Uterus (tissue), 2 donors: ENCODE measurements at regions not wholly inside any gene's neighbourhood (a gene's known extent, or its start where the extent isn't known, plus 50 kb on each side); places are given as distances from the start of the nearest gene placed in this dataset.

ENCODE experiments used
- POLR2A ChIP-seq, 2 donors: fragments of 450-650 bp; IDR thresholded peaks; one replicate each; pipeline ENCODE4 v1.6.1; 2016; ENCODE audit warnings: antibody characterized with exemption in 2 of 2, mild to moderate bottlenecking in 1 of 2, moderate library complexity in 1 of 2
- TF ChIP-seq, protein P1 (sequence below), 4 experiments: fragments of 200-600 bp in 2 of 4; fragments of 450-650 bp in 2 of 4; sonication (generic) in 2 of 4; IDR thresholded peaks; one replicate each; pipeline ENCODE4 v1.5.1; 2016 to 2019; ENCODE audit warnings: antibody characterized with exemption in 4 of 4, mild to moderate bottlenecking in 2 of 4, moderate library complexity in 1 of 4

DNA sequence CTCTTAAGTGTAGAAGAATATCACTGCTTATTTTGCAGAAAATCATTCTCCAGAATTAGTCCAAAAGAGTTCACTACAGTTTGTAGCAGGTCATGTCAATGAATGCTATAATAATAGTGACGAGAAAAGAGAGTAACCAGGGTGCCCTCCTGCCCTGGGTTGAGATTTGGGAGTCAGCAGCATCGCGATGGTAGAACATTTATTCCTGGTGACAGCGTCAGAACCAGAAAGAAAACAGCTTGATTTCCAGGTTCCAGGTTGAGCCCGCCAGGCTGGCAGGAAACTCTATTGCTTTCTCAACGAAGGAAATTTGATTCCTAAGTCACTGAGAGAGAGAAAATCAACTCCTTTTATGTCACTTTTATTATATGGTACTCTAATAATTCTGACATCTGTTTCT, 550.3 kb downstream of the QKI start:
- TF ChIP-seq, protein P1, sequence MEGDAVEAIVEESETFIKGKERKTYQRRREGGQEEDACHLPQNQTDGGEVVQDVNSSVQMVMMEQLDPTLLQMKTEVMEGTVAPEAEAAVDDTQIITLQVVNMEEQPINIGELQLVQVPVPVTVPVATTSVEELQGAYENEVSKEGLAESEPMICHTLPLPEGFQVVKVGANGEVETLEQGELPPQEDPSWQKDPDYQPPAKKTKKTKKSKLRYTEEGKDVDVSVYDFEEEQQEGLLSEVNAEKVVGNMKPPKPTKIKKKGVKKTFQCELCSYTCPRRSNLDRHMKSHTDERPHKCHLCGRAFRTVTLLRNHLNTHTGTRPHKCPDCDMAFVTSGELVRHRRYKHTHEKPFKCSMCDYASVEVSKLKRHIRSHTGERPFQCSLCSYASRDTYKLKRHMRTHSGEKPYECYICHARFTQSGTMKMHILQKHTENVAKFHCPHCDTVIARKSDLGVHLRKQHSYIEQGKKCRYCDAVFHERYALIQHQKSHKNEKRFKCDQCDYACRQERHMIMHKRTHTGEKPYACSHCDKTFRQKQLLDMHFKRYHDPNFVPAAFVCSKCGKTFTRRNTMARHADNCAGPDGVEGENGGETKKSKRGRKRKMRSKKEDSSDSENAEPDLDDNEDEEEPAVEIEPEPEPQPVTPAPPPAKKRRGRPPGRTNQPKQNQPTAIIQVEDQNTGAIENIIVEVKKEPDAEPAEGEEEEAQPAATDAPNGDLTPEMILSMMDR (IDR thresholded peaks at IDR 0.05), result no peak
- TF ChIP-seq POLR2A (IDR thresholded peaks at IDR 0.05), result no peak
